Sigmoid colon (tissue), 4 donors: ENCODE measurements at regions not wholly inside any gene's neighbourhood (a gene's known extent, or its start where the extent isn't known, plus 50 kb on each side); places are given as distances from the start of the nearest gene placed in this dataset.

Experiments
- CTCF ChIP-seq, 4 experiments: fragments of 450-650 bp in 3 of 4; fragments of 200-600 bp in 1 of 4; IDR thresholded peaks; one replicate each; pipeline ENCODE4 v1.5.1; 2016 to 2019; ENCODE audit warnings: antibody characterized with exemption in 4 of 4, mild to moderate bottlenecking in 3 of 4, moderate library complexity in 2 of 4
- POLR2A ChIP-seq, 2 donors: fragments of 450-650 bp; IDR thresholded peaks; one replicate each; pipeline ENCODE4 v1.6.1; 2016; ENCODE audit warnings: antibody characterized with exemption in 2 of 2, mild to moderate bottlenecking in 2 of 2, moderate library complexity in 2 of 2
- POLR2AphosphoS5 ChIP-seq, 4 donors: sonication (generic); formaldehyde crosslinking; IDR thresholded peaks; one replicate each; pipeline ENCODE4 v1.6.1; 2017; ENCODE audit warnings: antibody characterized with exemption in 4 of 4

DNA sequence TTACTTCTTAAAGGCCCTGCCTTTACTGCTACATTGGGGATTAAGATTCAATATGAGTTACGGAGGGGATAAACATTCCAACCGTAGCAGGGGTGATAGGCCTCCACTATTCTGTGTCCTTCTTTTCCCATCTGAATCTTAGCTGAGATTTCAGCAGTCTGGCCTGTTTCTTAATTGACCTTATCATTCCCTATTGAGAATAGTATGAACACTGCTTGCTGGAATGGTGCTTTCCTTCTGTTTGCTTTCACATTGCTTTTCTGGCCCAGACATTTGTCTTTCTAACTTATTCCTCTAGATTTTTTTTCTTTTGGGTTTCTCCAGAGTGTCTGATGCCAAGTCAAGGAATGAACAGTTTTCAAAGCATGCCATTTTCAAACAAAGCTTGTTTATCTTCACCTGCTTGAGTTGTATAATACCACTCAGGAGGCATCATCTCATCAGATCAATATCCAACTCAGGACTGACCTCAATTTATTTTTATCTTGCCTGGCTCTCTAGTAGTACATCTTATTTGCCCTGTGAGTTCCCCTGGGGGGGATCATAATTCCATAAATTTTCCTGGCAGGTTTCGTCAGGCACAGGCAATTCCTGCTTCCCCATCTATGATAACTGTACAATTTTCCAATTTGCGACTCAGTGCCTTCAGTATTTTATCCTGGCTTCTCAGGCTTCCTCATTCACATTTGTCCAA, 161.1 kb upstream of the STT3B start:
- TF ChIP-seq CTCF (IDR thresholded peaks at IDR 0.05) (no peak), POLR2AphosphoS5 (IDR thresholded peaks at IDR 0.05) (no peak), POLR2A (IDR thresholded peaks at IDR 0.05) (no peak)
